ENCODE measurements at regions not wholly inside any gene's neighbourhood (a gene's known extent, or its start where the extent isn't known, plus 50 kb on each side); places are given as distances from the start of the nearest gene placed in this dataset.

DNA sequence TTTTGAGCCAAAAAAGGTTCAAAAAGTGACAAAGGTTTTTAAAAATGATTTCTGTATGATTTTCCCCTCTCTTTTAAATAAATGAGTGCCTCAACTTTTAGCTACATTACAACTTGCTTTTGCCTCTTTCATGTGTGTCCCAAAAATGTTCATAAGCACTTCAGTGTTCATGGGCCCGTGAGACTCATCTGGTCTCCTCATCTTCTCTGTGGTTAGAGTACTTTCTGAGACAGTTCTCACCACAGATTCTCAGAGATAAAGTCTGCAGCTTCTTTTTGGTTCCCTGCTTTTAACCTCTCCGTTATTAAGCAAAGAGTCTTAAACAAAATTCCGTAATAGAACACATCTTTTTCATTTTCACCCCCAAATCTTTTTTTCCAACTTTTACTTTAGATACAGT lies 156.9 kb downstream of the DLEU7 start (continued):
- TF ChIP-seq ZFP30 (CRISPR knock-in tag; IDR thresholded peaks at IDR 0.05) = no peak

DNA sequence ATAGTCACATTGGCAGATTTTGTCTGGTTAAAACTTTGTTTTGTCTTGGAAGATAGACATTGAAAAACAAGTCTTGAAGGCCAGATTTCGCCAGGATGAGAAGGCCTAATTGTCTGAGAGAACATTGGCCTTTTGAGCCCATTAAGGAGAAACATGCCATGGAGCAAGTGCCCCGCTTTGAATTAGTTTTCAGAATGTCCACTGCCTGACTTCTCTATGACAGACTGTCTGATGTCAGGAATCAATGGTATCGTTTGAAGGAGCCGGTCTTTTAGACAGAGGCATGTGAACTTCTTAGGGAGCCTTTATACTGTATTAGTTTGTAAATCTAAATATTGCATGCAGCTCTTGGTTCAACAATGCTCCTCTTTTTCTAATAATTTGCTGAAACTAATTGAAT lies 155.9 kb downstream of the DLEU7 start:
- TF ChIP-seq PPARA (CRISPR knock-in tag; IDR thresholded peaks at IDR 0.05; ENCODE audit: borderline replicate concordance) (no peak), CSDC2 (CRISPR knock-in tag; IDR thresholded peaks at IDR 0.05) (no peak), TCF4 (CRISPR knock-in tag; IDR thresholded peaks at IDR 0.05; ENCODE audit: borderline replicate concordance) (no peak), ZFP3 (CRISPR knock-in tag; IDR thresholded peaks at IDR 0.05) (no peak), ZNF70 (CRISPR knock-in tag; IDR thresholded peaks at IDR 0.05) (no peak), RARB (CRISPR knock-in tag; IDR thresholded peaks at IDR 0.05) (no peak), ZNF8 (CRISPR knock-in tag; IDR thresholded peaks at IDR 0.05) (no peak), BACH2 (CRISPR knock-in tag; IDR thresholded peaks at IDR 0.05; ENCODE audit: borderline replicate concordance) (no peak), ZFP30 (CRISPR knock-in tag; IDR thresholded peaks at IDR 0.05) (no peak), ISL1 (CRISPR knock-in tag; IDR thresholded peaks at IDR 0.05) (no peak)
- TF ChIP-seq, protein P1, sequence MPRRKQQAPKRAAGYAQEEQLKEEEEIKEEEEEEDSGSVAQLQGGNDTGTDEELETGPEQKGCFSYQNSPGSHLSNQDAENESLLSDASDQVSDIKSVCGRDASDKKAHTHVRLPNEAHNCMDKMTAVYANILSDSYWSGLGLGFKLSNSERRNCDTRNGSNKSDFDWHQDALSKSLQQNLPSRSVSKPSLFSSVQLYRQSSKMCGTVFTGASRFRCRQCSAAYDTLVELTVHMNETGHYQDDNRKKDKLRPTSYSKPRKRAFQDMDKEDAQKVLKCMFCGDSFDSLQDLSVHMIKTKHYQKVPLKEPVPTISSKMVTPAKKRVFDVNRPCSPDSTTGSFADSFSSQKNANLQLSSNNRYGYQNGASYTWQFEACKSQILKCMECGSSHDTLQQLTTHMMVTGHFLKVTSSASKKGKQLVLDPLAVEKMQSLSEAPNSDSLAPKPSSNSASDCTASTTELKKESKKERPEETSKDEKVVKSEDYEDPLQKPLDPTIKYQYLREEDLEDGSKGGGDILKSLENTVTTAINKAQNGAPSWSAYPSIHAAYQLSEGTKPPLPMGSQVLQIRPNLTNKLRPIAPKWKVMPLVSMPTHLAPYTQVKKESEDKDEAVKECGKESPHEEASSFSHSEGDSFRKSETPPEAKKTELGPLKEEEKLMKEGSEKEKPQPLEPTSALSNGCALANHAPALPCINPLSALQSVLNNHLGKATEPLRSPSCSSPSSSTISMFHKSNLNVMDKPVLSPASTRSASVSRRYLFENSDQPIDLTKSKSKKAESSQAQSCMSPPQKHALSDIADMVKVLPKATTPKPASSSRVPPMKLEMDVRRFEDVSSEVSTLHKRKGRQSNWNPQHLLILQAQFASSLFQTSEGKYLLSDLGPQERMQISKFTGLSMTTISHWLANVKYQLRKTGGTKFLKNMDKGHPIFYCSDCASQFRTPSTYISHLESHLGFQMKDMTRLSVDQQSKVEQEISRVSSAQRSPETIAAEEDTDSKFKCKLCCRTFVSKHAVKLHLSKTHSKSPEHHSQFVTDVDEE (CRISPR knock-in tag; IDR thresholded peaks at IDR 0.05) = no peak
- TF ChIP-seq, protein P2, sequence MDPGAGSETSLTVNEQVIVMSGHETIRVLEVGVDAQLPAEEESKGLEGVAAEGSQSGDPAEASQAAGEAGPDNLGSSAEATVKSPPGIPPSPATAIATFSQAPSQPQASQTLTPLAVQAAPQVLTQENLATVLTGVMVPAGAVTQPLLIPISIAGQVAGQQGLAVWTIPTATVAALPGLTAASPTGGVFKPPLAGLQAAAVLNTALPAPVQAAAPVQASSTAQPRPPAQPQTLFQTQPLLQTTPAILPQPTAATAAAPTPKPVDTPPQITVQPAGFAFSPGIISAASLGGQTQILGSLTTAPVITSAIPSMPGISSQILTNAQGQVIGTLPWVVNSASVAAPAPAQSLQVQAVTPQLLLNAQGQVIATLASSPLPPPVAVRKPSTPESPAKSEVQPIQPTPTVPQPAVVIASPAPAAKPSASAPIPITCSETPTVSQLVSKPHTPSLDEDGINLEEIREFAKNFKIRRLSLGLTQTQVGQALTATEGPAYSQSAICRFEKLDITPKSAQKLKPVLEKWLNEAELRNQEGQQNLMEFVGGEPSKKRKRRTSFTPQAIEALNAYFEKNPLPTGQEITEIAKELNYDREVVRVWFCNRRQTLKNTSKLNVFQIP (CRISPR knock-in tag; IDR thresholded peaks at IDR 0.05; ENCODE audit: borderline replicate concordance, low read depth) = no peak
- TF ChIP-seq, protein P3, sequence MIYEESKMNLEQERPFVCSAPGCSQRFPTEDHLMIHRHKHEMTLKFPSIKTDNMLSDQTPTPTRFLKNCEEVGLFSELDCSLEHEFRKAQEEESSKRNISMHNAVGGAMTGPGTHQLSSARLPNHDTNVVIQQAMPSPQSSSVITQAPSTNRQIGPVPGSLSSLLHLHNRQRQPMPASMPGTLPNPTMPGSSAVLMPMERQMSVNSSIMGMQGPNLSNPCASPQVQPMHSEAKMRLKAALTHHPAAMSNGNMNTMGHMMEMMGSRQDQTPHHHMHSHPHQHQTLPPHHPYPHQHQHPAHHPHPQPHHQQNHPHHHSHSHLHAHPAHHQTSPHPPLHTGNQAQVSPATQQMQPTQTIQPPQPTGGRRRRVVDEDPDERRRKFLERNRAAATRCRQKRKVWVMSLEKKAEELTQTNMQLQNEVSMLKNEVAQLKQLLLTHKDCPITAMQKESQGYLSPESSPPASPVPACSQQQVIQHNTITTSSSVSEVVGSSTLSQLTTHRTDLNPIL (CRISPR knock-in tag; IDR thresholded peaks at IDR 0.05; ENCODE audit: low read depth) = no peak
- TF ChIP-seq, protein P4, sequence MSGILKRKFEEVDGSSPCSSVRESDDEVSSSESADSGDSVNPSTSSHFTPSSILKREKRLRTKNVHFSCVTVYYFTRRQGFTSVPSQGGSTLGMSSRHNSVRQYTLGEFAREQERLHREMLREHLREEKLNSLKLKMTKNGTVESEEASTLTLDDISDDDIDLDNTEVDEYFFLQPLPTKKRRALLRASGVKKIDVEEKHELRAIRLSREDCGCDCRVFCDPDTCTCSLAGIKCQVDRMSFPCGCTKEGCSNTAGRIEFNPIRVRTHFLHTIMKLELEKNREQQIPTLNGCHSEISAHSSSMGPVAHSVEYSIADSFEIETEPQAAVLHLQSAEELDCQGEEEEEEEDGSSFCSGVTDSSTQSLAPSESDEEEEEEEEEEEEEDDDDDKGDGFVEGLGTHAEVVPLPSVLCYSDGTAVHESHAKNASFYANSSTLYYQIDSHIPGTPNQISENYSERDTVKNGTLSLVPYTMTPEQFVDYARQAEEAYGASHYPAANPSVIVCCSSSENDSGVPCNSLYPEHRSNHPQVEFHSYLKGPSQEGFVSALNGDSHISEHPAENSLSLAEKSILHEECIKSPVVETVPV (CRISPR knock-in tag; IDR thresholded peaks at IDR 0.05) = no peak
- TF ChIP-seq, protein P5, sequence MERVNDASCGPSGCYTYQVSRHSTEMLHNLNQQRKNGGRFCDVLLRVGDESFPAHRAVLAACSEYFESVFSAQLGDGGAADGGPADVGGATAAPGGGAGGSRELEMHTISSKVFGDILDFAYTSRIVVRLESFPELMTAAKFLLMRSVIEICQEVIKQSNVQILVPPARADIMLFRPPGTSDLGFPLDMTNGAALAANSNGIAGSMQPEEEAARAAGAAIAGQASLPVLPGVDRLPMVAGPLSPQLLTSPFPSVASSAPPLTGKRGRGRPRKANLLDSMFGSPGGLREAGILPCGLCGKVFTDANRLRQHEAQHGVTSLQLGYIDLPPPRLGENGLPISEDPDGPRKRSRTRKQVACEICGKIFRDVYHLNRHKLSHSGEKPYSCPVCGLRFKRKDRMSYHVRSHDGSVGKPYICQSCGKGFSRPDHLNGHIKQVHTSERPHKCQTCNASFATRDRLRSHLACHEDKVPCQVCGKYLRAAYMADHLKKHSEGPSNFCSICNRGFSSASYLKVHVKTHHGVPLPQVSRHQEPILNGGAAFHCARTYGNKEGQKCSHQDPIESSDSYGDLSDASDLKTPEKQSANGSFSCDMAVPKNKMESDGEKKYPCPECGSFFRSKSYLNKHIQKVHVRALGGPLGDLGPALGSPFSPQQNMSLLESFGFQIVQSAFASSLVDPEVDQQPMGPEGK (CRISPR knock-in tag; IDR thresholded peaks at IDR 0.05; ENCODE audit: borderline replicate concordance) = no peak
- no peak for ATAC-seq

DNA sequence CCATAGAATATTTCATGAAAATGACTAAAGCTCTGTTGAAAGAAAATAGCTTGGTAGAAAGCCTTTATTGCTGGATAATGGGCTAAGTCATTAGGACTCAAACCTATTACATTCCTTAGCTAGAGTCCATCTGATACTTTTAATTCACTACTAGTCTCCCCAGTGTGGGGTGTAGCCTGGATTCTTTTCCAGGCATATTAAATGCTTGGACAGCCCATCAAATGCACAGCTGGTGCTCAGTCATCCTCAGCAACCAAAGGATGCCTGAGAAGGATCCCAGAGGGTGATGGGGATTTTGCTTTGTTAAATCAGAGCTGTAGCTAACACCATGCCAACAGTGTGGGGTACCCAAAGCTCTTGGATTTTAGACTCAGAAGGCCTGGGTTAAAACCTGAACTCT lies 153.5 kb downstream of the DLEU7 start:
- TF ChIP-seq OSR1 (CRISPR knock-in tag; IDR thresholded peaks at IDR 0.05) = no peak
- TF ChIP-seq PPARA (CRISPR knock-in tag; IDR thresholded peaks at IDR 0.05; ENCODE audit: borderline replicate concordance) = no peak
- TF ChIP-seq ZNF8 (CRISPR knock-in tag; IDR thresholded peaks at IDR 0.05) = no peak
- TF ChIP-seq ZNF70 (CRISPR knock-in tag; IDR thresholded peaks at IDR 0.05) = no peak
- TF ChIP-seq ISL1 (CRISPR knock-in tag; IDR thresholded peaks at IDR 0.05) = no peak
- no peak for TF ChIP-seq BACH2 (CRISPR knock-in tag; IDR thresholded peaks at IDR 0.05; ENCODE audit: borderline replicate concordance)
- no peak for TF ChIP-seq ARNTL (CRISPR knock-in tag; IDR thresholded peaks at IDR 0.05; ENCODE audit: borderline replicate concordance, low read depth)
- TF ChIP-seq ZFP3 (CRISPR knock-in tag; IDR thresholded peaks at IDR 0.05) = no peak
- no peak for TF ChIP-seq TCF4 (CRISPR knock-in tag; IDR thresholded peaks at IDR 0.05; ENCODE audit: borderline replicate concordance)
- TF ChIP-seq ZFP30 (CRISPR knock-in tag; IDR thresholded peaks at IDR 0.05) = no peak
- no peak for TF ChIP-seq SNAI2 (CRISPR knock-in tag; IDR thresholded peaks at IDR 0.05)
- no peak for TF ChIP-seq ZNF565 (CRISPR knock-in tag; conservative IDR thresholded peaks at IDR 0.05; ENCODE audit: low read depth)
- TF ChIP-seq GLIS3 (CRISPR knock-in tag; IDR thresholded peaks at IDR 0.05) = no peak

More for the DNA sequence above, 153.5 kb downstream of the DLEU7 start:
- ATAC-seq = no peak

Data from SK-N-SH treated with all-trans-retinoic acid at 6 μM for 48 hours (cell line).